ENCODE measurements at regions not wholly inside any gene's neighbourhood (a gene's known extent, or its start where the extent isn't known, plus 50 kb on each side); places are given as distances from the start of the nearest gene placed in this dataset.

DNA sequence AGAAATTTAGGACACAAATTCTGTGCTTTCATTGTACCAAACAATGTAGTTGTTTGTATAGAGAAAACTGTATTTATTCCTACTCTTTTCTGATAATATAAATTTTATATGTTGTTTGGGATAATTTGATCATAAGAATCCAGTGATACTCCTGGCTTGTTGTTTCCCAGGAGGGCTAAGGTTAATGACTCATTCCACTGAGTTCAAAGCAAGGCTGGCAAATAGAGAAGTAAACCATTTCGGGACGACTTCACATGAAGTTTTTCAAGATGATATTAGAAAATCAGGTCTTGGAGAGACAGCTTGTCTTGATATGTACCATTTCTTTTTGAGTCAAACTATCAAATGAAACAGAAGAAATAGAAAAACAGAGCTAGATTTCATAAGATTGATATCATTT, 326.1 kb upstream of the CNR1 start:
- TF ChIP-seq EZH2phosphoT487 (IDR thresholded peaks at IDR 0.05; ENCODE audit: borderline replicate concordance, low read length) = no peak
- TF ChIP-seq, protein P1, sequence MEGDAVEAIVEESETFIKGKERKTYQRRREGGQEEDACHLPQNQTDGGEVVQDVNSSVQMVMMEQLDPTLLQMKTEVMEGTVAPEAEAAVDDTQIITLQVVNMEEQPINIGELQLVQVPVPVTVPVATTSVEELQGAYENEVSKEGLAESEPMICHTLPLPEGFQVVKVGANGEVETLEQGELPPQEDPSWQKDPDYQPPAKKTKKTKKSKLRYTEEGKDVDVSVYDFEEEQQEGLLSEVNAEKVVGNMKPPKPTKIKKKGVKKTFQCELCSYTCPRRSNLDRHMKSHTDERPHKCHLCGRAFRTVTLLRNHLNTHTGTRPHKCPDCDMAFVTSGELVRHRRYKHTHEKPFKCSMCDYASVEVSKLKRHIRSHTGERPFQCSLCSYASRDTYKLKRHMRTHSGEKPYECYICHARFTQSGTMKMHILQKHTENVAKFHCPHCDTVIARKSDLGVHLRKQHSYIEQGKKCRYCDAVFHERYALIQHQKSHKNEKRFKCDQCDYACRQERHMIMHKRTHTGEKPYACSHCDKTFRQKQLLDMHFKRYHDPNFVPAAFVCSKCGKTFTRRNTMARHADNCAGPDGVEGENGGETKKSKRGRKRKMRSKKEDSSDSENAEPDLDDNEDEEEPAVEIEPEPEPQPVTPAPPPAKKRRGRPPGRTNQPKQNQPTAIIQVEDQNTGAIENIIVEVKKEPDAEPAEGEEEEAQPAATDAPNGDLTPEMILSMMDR (IDR thresholded peaks at IDR 0.05; ENCODE audit: low read depth, low read length, poor library complexity, severe bottlenecking) = no peak

Measured in DOHH2 (cell line).